Activated T-helper 2 cell treated with anti-CD3 and anti-CD28 coated beads, Interferon-gamma antibody, Interleukin-2, Interleukin-4, amounts not matched to agents 10 μg/mL and 5 μg/mL and 100 μg/mL, durations not matched to agents 14 hours and 24 hours and 36 hours (primary cell): ENCODE measurements at regions not wholly inside any gene's neighbourhood (a gene's known extent, or its start where the extent isn't known, plus 50 kb on each side); places are given as distances from the start of the nearest gene placed in this dataset.
A peak's percentile ranks its signal among the peaks of the same experiment; 100 is the strongest.
"Not testable (repeated sequence)": the region's sequence is repeated elsewhere in the genome, so short reads cannot be mapped to it uniquely, and the experiment has no call there.

Experiments used
- DNase-seq: peaks from one replicate; pipeline ENCODE4 v3.0.0; 2021; ENCODE audit warnings: low spot score
- H3K27ac Mint-ChIP-seq: one replicate; pipeline ENCODE4 v1.8.0; 2021; ENCODE audit warnings: mixed read lengths
- H3K27me3 Mint-ChIP-seq: one replicate; pipeline ENCODE4 v1.8.0; 2021; ENCODE audit warnings: low read depth, mixed read lengths
- H3K36me3 Mint-ChIP-seq: one replicate; pipeline ENCODE4 v1.8.0; 2021; ENCODE audit warnings: low read depth, mixed read lengths
- H3K4me1 Mint-ChIP-seq: one replicate; pipeline ENCODE4 v1.8.0; 2021; ENCODE audit warnings: low read depth, mixed read lengths
- H3K4me3 Mint-ChIP-seq: one replicate; pipeline ENCODE4 v1.8.0; 2021; ENCODE audit warnings: low read depth, mild to moderate bottlenecking, moderate library complexity, mixed read lengths
- H3K9me3 Mint-ChIP-seq: one replicate; pipeline ENCODE4 v1.8.0; 2021; ENCODE audit warnings: mixed read lengths
- intact Hi-C: fragments of 100-400 bp; cut with micrococcal nuclease; formaldehyde crosslinking; loops from one replicate; pipeline ENCODE4 v1.15.1; 2023

DNA sequence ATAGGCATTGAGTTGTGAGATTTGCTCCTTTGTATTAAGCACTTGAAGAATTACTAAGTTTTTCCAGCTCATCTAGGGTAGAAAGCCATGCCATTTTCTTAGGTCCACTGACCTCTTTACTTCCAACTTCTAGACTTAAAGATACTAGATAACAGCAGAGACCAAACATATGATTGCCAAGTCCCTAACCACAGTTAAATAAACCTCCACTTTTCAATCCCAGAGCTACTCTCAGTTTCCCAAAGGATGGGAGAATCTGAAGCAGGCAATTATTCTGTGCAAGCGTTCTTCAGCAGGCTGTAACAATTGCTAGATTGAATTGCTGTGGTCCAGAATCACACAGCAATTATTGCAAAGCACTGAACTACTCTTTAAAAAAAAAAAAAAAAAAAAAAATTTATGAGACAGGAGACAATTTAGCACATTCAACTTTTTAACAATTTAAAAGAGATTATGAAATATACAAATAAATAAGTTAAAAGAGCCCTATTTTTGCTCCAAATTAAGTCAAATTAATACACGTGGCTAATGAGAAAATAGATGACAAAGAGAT lies 104.0 kb upstream of the PRSS16 start:
- no peak for DNase-seq
- Mint-ChIP-seq H3K9me3 (no peaks in the 10 kb centered on the region), H3K36me3 (peaks cover 18% of the 10 kb centered on the region), H3K27me3 (no peaks in the 10 kb centered on the region), H3K4me1 (peaks cover 25% of the 10 kb centered on the region), H3K27ac (peak overlapping the region; percentile 20), H3K4me3 (peak overlapping the region; percentile 63)
- intact Hi-C loops, result no loop called here

DNA sequence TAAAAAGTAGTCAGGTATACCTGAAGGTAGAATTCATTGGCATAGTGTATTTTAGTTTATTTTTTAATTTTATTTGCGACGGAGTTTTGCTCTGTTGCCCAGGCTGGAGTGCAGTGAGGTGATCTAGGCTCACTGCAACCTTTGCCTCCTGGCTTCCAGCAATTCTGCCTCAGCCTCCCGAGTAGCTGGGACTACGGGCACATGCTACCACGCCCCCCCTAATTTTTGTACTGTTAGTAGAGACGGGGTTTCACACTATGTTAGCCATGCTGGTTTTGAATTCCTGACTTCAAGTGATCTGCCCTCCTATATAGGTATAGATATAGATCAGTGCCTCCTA lies 102.8 kb upstream of the PRSS16 start:
- intact Hi-C loops, result loop anchor here (5.0 kb wide), 1 partner anchor 987 kb away; a partner anchor contains a TSS
- Mint-ChIP-seq H3K27me3 (no peaks in the 10 kb centered on the region), H3K4me3 (no peak overlapping the region), H3K27ac (no peak overlapping the region), H3K4me1 (peaks cover 22% of the 10 kb centered on the region), H3K9me3 (no peaks in the 10 kb centered on the region), H3K36me3 (peaks cover 13% of the 10 kb centered on the region)
- DNase-seq, result no peak

DNA sequence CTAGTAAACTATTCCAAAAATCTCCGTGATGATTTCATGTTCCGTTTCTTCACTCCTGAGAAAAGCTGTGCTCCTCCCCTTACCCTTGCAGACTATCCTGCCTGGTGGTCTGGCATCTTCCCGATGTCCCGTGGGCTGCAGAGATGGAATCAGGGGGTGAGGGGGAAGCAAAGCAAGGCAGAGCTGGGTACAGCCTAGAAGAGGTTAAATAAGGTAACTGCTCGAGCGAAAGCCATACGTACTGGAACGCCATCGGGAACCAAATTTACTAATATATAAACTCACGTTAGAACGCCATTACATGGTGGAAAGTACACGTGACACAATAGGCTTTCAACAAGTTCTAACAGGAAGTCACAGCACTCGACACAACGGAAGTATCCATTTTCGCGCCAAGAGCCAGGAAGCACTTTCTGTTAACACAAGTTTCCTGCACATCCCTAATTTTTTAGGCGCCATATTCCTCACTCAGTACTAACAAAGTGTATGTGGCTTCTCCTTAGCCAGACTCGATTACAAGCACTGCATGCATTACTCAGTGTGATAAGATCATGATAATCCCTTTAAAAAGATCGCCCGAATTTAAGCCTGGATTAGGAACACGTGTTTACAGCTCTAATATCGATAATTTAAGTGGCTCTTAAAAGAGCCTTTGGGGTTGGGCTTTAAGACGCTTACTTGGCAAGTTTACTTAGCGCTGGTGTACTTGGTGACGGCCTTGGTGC lies 101.6 kb upstream of the PRSS16 start:
- Mint-ChIP-seq H3K4me1 (peaks cover 21% of the 10 kb centered on the region), H3K36me3 (peaks cover 10% of the 10 kb centered on the region), H3K4me3 (no peak overlapping the region), H3K27ac (no peak overlapping the region), H3K27me3 (no peaks in the 10 kb centered on the region), H3K9me3 (no peaks in the 10 kb centered on the region)
- DNase-seq, result peak; percentile 73
- intact Hi-C loops, result loop anchor here (1.0 to 5.0 kb wide), 7 partner anchors 8 to 1119 kb away; a partner anchor contains a TSS

DNA sequence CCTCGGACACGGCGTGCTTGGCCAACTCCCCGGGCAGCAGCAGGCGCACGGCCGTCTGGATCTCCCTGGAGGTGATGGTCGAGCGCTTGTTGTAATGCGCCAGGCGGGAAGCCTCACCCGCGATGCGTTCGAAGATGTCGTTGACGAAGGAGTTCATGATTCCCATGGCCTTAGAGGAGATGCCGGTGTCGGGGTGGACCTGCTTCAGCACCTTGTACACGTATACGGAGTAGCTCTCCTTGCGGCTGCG lies 101.1 kb upstream of the PRSS16 start:
- not testable (repeated sequence) for H3K9me3 Mint-ChIP-seq, H3K4me3 Mint-ChIP-seq, DNase-seq, H3K36me3 Mint-ChIP-seq, H3K27ac Mint-ChIP-seq, H3K27me3 Mint-ChIP-seq
- H3K4me1 Mint-ChIP-seq, result peaks cover 16% of the 10 kb centered on the region
- intact Hi-C loops, result loop anchor here (1.0 to 5.0 kb wide), 7 partner anchors 8 to 1120 kb away; a partner anchor contains a TSS

DNA sequence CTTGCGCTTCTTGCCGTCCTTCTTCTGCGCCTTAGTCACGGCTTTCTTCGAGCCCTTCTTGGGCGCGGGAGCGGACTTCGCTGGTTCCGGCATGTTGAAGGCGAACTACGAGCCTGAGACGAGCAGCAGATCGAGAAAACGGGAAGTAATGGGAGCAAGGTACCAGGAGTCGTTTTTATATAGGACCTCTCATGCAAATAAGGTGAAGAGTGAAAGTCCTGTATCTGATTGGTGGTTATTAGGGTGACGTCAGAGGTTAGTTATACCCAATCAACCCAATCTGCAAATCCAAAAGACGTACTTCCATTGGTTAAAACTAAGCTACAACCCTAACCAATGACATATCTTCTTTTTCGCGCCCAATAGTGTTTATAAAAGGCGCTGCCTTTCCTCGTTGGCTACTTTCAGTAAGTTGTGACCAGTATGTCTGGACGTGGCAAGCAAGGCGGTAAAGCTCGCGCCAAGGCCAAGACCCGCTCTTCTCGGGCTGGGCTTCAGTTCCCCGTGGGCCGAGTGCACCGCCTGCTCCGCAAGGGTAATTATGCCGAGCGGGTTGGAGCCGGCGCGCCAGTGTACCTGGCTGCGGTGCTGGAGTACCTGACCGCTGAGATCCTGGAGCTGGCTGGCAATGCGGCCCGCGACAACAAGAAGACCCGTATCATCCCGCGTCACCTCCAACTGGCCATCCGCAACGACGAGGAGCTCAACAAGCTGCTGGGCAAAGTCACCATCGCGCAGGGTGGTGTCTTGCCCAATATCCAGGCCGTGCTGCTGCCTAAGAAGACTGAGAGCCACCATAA lies 100.6 kb upstream of the PRSS16 start:
- Mint-ChIP-seq H3K9me3 (no peaks in the 10 kb centered on the region), H3K4me3 (no peak overlapping the region), H3K27me3 (no peaks in the 10 kb centered on the region), H3K27ac (no peak overlapping the region), H3K36me3 (peaks cover 3% of the 10 kb centered on the region), H3K4me1 (peaks cover 12% of the 10 kb centered on the region)
- intact Hi-C loops, result loop anchor here (1.0 to 5.0 kb wide), 9 partner anchors 9 to 1120 kb away; a partner anchor contains a TSS
- DNase-seq, result peak; percentile 84

DNA sequence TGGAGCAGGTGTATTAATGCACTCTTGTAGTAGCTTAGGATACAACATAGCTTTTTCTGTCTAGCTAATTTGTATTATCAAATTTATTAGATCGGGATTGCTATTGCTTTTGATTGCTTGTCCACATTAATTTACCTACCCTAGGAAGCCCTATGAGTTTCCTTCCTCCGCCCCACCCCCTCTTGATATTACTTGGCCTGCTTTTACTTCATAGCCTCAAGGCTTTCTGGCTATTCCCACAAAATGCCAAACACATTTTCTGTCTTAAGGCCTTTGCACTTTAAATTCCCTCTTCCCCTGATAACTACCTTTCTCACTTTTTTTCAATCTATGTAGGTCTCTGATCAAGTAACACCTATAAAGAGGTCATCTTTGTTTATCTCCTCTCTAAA lies 99.1 kb upstream of the PRSS16 start:
- Mint-ChIP-seq H3K27me3 (no peaks in the 10 kb centered on the region), H3K4me1 (peaks cover 10% of the 10 kb centered on the region), H3K36me3 (peaks cover 1% of the 10 kb centered on the region), H3K9me3 (no peaks in the 10 kb centered on the region), H3K4me3 (peak overlapping the region; percentile 58), H3K27ac (peak overlapping the region; percentile 34)
- intact Hi-C loops, result loop anchor here (5.0 kb wide), 1 partner anchor 991 kb away; a partner anchor contains a TSS
- no peak for DNase-seq

DNA sequence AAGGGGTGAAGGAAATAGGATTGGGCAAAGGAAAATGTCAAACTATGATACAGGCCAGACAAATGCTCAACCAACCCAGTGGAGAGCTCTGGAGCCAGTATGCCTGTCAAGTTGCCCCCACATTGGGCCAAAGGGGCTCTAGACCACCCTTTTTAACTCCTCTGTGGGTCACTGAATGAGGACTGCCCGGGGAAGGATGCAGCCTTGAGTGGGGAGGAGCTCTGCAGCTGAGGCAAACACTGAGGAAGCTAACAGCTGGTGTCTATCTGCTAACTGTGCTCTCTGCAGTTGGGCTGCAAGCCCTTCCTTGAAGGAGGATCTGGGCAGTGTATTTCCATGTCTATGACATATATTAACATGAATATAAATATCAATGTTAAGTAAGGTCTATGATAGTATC lies 98.4 kb upstream of the PRSS16 start:
- no peak overlapping the region for H3K4me3 Mint-ChIP-seq
- no peaks in the 10 kb centered on the region for H3K36me3 Mint-ChIP-seq
- intact Hi-C loops, result loop anchor here (5.0 kb wide), 1 partner anchor 992 kb away; a partner anchor contains a TSS
- H3K4me1 Mint-ChIP-seq, result peaks cover 10% of the 10 kb centered on the region
- no peak for DNase-seq
- H3K27me3 Mint-ChIP-seq, result no peaks in the 10 kb centered on the region
- H3K9me3 Mint-ChIP-seq, result no peaks in the 10 kb centered on the region
- H3K27ac Mint-ChIP-seq, result peak overlapping the region; percentile 29

DNA sequence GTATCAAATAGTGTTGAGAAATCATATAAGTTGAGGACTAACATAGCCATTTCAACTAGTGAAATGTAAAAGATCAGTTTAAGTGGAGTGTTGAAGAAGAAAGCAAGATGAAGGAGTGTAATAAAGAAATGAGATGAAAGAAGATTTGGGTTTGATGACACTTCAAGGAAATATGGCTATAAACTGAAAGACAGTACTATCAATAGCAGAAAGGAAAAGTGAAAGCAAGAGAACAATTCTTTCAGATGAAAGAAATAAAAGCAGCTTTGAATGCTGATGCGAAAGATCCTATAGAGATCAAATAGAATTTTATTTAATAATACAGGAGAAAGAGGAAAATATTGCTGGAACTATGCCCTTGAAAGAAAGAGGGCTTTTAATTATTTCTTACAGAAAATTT lies 92.8 kb upstream of the PRSS16 start:
- H3K36me3 Mint-ChIP-seq, result no peaks in the 10 kb centered on the region
- H3K9me3 Mint-ChIP-seq, result no peaks in the 10 kb centered on the region
- peaks cover 43% of the 10 kb centered on the region for H3K4me1 Mint-ChIP-seq
- no peak for DNase-seq
- H3K27me3 Mint-ChIP-seq, result no peaks in the 10 kb centered on the region
- H3K4me3 Mint-ChIP-seq, result peak overlapping the region; percentile 48
- H3K27ac Mint-ChIP-seq, result peak overlapping the region; percentile 84
- intact Hi-C loops, result loop anchor here (2.0 to 5.0 kb wide), 2 partner anchors 14 to 348 kb away; no protein-coding TSS in a partner anchor

DNA sequence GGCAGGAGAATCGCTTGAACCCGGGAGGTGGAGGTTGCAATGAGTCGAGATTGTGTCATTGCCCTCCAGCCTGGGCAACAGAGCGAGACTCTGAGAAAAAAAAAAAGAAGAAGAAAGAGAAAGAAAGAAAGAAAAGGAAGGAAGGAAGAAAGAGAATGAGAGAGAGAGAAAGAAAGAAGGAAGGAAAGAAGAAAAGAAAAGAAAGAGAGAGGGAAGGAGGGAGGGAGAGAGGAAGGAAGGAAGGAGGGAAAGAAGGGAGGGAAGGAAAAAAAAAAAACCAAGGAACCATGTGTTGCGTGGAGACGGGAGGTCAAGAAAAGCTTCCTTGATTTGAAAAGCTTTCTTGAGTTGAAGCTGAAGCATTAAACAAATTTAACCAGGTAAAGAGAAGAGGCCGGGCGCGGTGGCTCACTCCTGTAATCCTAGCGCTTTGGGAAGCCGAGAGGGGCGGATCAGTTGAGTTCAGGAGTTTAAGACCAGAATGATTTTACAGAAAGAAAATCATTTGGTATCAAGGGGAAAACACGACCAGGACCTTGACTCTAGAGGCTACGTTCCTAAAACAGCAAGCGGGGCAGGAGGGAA lies 90.5 kb upstream of the PRSS16 start:
- Mint-ChIP-seq H3K27ac (peak overlapping the region; percentile 80), H3K4me1 (peaks cover 50% of the 10 kb centered on the region), H3K9me3 (no peaks in the 10 kb centered on the region), H3K4me3 (peak overlapping the region; percentile 78), H3K27me3 (no peaks in the 10 kb centered on the region), H3K36me3 (no peaks in the 10 kb centered on the region)
- intact Hi-C loops, result loop anchor here (1.0 to 5.0 kb wide), 2 partner anchors 10 to 345 kb away; a partner anchor contains a TSS
- no peak for DNase-seq

DNA sequence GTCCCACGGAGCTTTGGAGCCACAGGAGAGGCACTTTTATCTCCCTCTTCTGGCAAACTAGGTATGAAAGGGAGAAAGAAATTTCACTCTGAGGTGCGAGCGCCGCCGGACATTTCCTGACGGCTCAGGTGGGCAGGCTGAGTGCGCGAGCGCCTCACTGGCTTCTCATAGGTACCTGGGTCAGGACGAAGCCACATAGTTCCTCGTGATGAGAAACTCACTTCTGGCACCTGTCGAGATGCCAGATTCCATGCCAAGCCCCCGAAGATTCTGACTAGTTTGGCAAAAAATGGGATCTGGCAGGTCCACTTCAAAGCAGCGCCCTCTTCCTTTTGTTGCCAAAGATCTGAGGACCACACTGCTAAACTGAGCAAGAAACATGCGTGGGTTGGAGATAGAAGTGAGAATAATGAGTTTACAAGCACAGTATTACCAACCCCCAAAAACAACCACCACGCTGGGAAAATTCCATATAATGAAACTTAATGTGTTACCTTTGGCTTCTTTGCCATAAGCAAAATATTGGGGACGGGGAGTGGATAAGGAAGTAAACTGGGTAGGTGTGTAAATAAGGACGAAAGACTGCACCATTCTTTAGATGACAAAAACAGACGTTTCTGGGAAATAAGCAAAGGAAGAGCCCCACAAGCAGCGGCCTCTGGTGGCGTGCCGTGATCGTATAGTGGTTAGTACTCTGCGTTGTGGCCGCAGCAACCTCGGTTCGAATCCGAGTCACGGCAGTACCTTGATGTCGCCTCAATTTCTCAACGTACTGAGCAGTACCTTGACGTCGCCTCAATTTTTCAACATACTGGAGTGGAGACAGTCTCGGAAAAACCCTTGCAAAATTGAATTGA lies 89.8 kb upstream of the PRSS16 start:
- Mint-ChIP-seq H3K27ac (peak overlapping the region; percentile 80), H3K36me3 (no peaks in the 10 kb centered on the region), H3K4me1 (peaks cover 50% of the 10 kb centered on the region), H3K9me3 (no peaks in the 10 kb centered on the region), H3K4me3 (peak overlapping the region; percentile 78), H3K27me3 (no peaks in the 10 kb centered on the region)
- intact Hi-C loops, result loop anchor here (1.0 to 5.0 kb wide), 3 partner anchors 10 to 345 kb away; a partner anchor contains a TSS
- peak; percentile 76 for DNase-seq

DNA sequence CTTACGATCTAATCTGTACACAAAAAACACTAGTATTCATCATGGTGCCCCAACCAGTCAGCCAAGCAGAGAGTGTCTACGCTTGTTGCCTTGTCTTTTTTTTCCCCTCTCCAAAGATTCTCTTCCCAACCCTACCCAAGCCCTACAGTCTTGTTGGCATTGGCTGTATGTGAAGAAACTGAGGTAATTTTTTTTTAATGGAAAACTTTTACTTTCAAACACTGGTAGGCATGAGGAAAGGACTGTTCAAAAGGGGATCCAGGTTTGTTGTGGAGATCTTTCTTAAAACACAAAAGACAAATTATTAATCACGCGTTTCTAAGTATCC lies 89.2 kb upstream of the PRSS16 start:
- peak overlapping the region; percentile 80 for H3K27ac Mint-ChIP-seq
- intact Hi-C loops, result loop anchor here (1.0 to 5.0 kb wide), 2 partner anchors 31 to 344 kb away; no protein-coding TSS in a partner anchor
- no peaks in the 10 kb centered on the region for H3K27me3 Mint-ChIP-seq
- H3K36me3 Mint-ChIP-seq, result no peaks in the 10 kb centered on the region
- no peak for DNase-seq
- peaks cover 50% of the 10 kb centered on the region for H3K4me1 Mint-ChIP-seq
- peak overlapping the region; percentile 78 for H3K4me3 Mint-ChIP-seq
- H3K9me3 Mint-ChIP-seq, result no peaks in the 10 kb centered on the region

DNA sequence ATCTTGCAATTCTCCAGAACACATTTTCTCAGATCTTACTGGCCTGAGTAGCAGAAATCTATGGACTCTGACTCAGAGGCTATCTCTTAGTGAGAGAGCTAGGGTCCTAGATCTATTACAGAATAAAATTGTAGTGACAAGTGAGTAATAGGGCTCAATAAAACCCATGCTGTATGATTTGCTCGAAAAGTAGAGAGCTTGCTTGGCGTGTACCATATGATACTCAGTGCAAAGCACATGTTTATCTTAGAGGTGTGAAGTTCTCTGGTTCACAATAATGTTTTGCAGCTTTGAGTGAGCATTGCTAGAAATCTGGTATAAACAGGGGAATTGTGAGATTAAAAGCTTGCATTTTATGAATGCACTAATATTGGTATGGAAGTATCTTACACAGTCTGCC lies 87.8 kb upstream of the PRSS16 start:
- Mint-ChIP-seq H3K27ac (no peak overlapping the region), H3K27me3 (peaks cover 3% of the 10 kb centered on the region), H3K36me3 (no peaks in the 10 kb centered on the region), H3K4me1 (peaks cover 42% of the 10 kb centered on the region), H3K9me3 (no peaks in the 10 kb centered on the region), H3K4me3 (no peak overlapping the region)
- DNase-seq, result no peak
- intact Hi-C loops, result loop anchor here (5.0 kb wide), 2 partner anchors 343 to 593 kb away; no protein-coding TSS in a partner anchor
